ENCODE measurements at regions not wholly inside any gene's neighbourhood (a gene's known extent, or its start where the extent isn't known, plus 50 kb on each side); places are given as distances from the start of the nearest gene placed in this dataset.

- TF ChIP-seq, protein P1, sequence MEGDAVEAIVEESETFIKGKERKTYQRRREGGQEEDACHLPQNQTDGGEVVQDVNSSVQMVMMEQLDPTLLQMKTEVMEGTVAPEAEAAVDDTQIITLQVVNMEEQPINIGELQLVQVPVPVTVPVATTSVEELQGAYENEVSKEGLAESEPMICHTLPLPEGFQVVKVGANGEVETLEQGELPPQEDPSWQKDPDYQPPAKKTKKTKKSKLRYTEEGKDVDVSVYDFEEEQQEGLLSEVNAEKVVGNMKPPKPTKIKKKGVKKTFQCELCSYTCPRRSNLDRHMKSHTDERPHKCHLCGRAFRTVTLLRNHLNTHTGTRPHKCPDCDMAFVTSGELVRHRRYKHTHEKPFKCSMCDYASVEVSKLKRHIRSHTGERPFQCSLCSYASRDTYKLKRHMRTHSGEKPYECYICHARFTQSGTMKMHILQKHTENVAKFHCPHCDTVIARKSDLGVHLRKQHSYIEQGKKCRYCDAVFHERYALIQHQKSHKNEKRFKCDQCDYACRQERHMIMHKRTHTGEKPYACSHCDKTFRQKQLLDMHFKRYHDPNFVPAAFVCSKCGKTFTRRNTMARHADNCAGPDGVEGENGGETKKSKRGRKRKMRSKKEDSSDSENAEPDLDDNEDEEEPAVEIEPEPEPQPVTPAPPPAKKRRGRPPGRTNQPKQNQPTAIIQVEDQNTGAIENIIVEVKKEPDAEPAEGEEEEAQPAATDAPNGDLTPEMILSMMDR (IDR thresholded peaks at IDR 0.05) = no peak
- TF ChIP-seq POLR2A (IDR thresholded peaks at IDR 0.05) = no peak
Observed at GRCh38 chr21:35259457-35259856, 210.4 kb upstream of the RUNX1 start.

Measured in heart left ventricle (tissue), 13 donors.